OCI-LY7 (cell line): ENCODE measurements at regions not wholly inside any gene's neighbourhood (a gene's known extent, or its start where the extent isn't known, plus 50 kb on each side); places are given as distances from the start of the nearest gene placed in this dataset.

ENCODE experiments used
- BruUV-seq: library from RNA; stranded (reverse); fragments of 400-500 nt; replicated peaks from 2 replicates; lab custom pipeline; 2021; lab: Mats Ljungman, UMichigan
- CTCF ChIA-PET: fragments of 300-600 bp; sonication (Branson Sonifier 250); formaldehyde crosslinking; loops from one replicate; lab custom pipeline; 2022; ENCODE audit warnings: antibody characterized with exemption; ENCODE audit not compliant: unreplicated experiment; lab: Charles Lee
- POLR2A ChIA-PET: fragments of 300-600 bp; sonication (Branson Sonifier 250); formaldehyde crosslinking; loops from one replicate; lab custom pipeline; 2022; ENCODE audit warnings: antibody characterized with exemption; lab: Charles Lee
- DNase-seq: peaks from one replicate; pipeline ENCODE4 v3.0.0-alpha.2; 2015; ENCODE audit warnings: low spot score
- H2AFZ ChIP-seq: fragments of 200-600 bp; sonication (generic), shearing (Covaris generic); 2 replicates; pipeline ENCODE4 v1.6.1; 2014; ENCODE audit warnings: mild to moderate bottlenecking, antibody characterized with exemption, low read length, moderate library complexity
- H3K27ac ChIP-seq: fragments of 200-600 bp; sonication (generic); 2 replicates; pipeline ENCODE4 v1.5.1; 2014; ENCODE audit warnings: mixed run types, low read depth, mild to moderate bottlenecking, moderate library complexity, low read length, inconsistent platforms; ENCODE audit not compliant: poor library complexity, severe bottlenecking
- H3K36me3 ChIP-seq: fragments of 200-600 bp; sonication (generic); 2 replicates; pipeline ENCODE4 v1.6.1; 2014; ENCODE audit warnings: mild to moderate bottlenecking, antibody characterized with exemption, low read length, moderate library complexity, mixed read lengths; ENCODE audit not compliant: insufficient read depth
- H3K4me1 ChIP-seq: fragments of 200-600 bp; sonication (generic); 2 replicates; pipeline ENCODE4 v1.5.1; 2014; ENCODE audit warnings: mild to moderate bottlenecking, low read length; ENCODE audit not compliant: insufficient read depth, poor library complexity, severe bottlenecking
- H3K4me2 ChIP-seq: fragments of 200-600 bp; sonication (generic); 2 replicates; pipeline ENCODE4 v1.6.1; 2014; ENCODE audit warnings: mild to moderate bottlenecking, low read length
- H3K4me3 ChIP-seq: fragments of 200-600 bp; sonication (generic); 2 replicates; pipeline ENCODE4 v1.5.1; 2014; ENCODE audit warnings: mild to moderate bottlenecking, low read depth, low read length; ENCODE audit not compliant: poor library complexity, severe bottlenecking
- H3K79me2 ChIP-seq: fragments of 200-600 bp; sonication (generic); 2 replicates; pipeline ENCODE4 v1.6.1; 2016; ENCODE audit warnings: low read depth, mild to moderate bottlenecking, low read length, moderate library complexity, mixed read lengths; ENCODE audit not compliant: insufficient read depth
- H3K9me2 ChIP-seq: fragments of 200-600 bp; sonication (generic); 2 replicates; pipeline ENCODE4 v1.6.1; 2016; ENCODE audit warnings: mild to moderate bottlenecking, low read length, mixed read lengths; ENCODE audit not compliant: insufficient read depth
- H3K9me3 ChIP-seq: fragments of 200-600 bp; sonication (generic); 2 replicates; pipeline ENCODE4 v1.6.1; 2014; ENCODE audit warnings: mild to moderate bottlenecking, mixed run types, low read length, mixed read lengths
- H4K20me1 ChIP-seq: fragments of 200-600 bp; sonication (generic); 2 replicates; pipeline ENCODE4 v1.6.1; 2014; ENCODE audit warnings: mild to moderate bottlenecking, antibody characterized with exemption, low read length, moderate library complexity, mixed read lengths; ENCODE audit not compliant: insufficient read depth
- CTCF ChIP-seq: fragments of 200-600 bp; sonication (generic); conservative IDR thresholded peaks from 2 replicates; pipeline ENCODE4 v1.5.1; 2014; ENCODE audit warnings: mild to moderate bottlenecking, antibody characterized with exemption, low read length, moderate library complexity, mixed read lengths
- EZH2phosphoT487 ChIP-seq: fragments of 200-600 bp; sonication (generic); IDR thresholded peaks from 2 replicates; pipeline ENCODE4 v1.6.1; 2018; ENCODE audit warnings: low read depth, borderline replicate concordance, mild to moderate bottlenecking, mixed run types, antibody characterized with exemption, low read length, moderate library complexity, mixed read lengths
- intact Hi-C: fragments of 100-400 bp; cut with micrococcal nuclease; formaldehyde crosslinking; loops from one replicate; pipeline ENCODE4 v1.10.0; 2022; ENCODE audit not compliant: unreplicated experiment

GRCh38 chr22:27620367-27621154 is 181.0 kb downstream of the MN1 start:
- CTCF ChIA-PET: no interaction called here
- Histone ChIP-seq H3K79me2 (no peaks in the 10 kb centered on the region), H3K4me1 (no peaks in the 10 kb centered on the region), H3K9me3 (no peaks in the 10 kb centered on the region), H3K9me2 (no peaks in the 10 kb centered on the region), H3K4me3 (no peak overlapping the region), H2AFZ (no peak overlapping the region), H4K20me1 (no peaks in the 10 kb centered on the region), H3K36me3 (no peaks in the 10 kb centered on the region), H3K4me2 (no peak overlapping the region), H3K27ac (no peak overlapping the region)
- BruUV-seq: no TSS peak
- POLR2A ChIA-PET: no interaction called here
- intact Hi-C loops: no loop called here
- no peak for DNase-seq
- TF ChIP-seq CTCF (no peak), EZH2phosphoT487 (no peak)

- CTCF ChIA-PET: no interaction called here
- Histone ChIP-seq H2AFZ (no peak overlapping the region), H3K79me2 (no peaks in the 10 kb centered on the region), H3K9me2 (no peaks in the 10 kb centered on the region), H3K4me2 (no peak overlapping the region), H3K9me3 (no peaks in the 10 kb centered on the region), H3K4me3 (no peak overlapping the region), H3K4me1 (no peaks in the 10 kb centered on the region), H4K20me1 (no peaks in the 10 kb centered on the region), H3K27ac (no peak overlapping the region), H3K36me3 (no peaks in the 10 kb centered on the region)
- POLR2A ChIA-PET: interaction anchor here (0.6 kb wide), 1 partner anchor 1819 kb away, joined by 3 read pairs; no protein-coding TSS in a partner anchor
- no peak for TF ChIP-seq EZH2phosphoT487
- TF ChIP-seq CTCF: no peak
- DNase-seq: no peak
- intact Hi-C loops: no loop called here
- BruUV-seq: no TSS peak
Measured at GRCh38 chr22:27621486-27622070, 180.0 kb downstream of the MN1 start.

- intact Hi-C loops: no loop called here
- ChIA-PET CTCF (no interaction called here), POLR2A (interaction anchor here (0.5 kb wide), 1 partner anchor 25 kb away, joined by 3 read pairs; no protein-coding TSS in a partner anchor)
- TF ChIP-seq CTCF (no peak), EZH2phosphoT487 (no peak)
- H3K9me2 ChIP-seq: no peaks in the 10 kb centered on the region
- no peaks in the 10 kb centered on the region for H3K36me3 ChIP-seq
- no peak for DNase-seq
- no peaks in the 10 kb centered on the region for H4K20me1 ChIP-seq
- H3K4me3 ChIP-seq: no peak overlapping the region
- H3K4me2 ChIP-seq: no peak overlapping the region
- H2AFZ ChIP-seq: no peak overlapping the region
- H3K9me3 ChIP-seq: no peaks in the 10 kb centered on the region
- H3K4me1 ChIP-seq: no peaks in the 10 kb centered on the region
- no peak overlapping the region for H3K27ac ChIP-seq
- no TSS peak for BruUV-seq
- H3K79me2 ChIP-seq: no peaks in the 10 kb centered on the region
Measured at GRCh38 chr22:27624042-27624441, 177.5 kb downstream of the MN1 start.
